Stimulated activated naive B cell treated with anti-CD40 and anti-IgM and Interleukin-4, amounts not matched to agents 10 μg/mL and 1 μg/mL and 100 μg/mL, for 72 hours (primary cell): ENCODE measurements at regions not wholly inside any gene's neighbourhood (a gene's known extent, or its start where the extent isn't known, plus 50 kb on each side); places are given as distances from the start of the nearest gene placed in this dataset.

ENCODE experiments used
- ATAC-seq, 2 donors: fragments of 150-1000 bp; cut with Tn5 transposase; replicated peaks; 2 replicates each; pipeline ENCODE4 v1.10.0; 2021; ENCODE audit warnings: moderate library complexity in 1 of 2
- DNase-seq: peaks from one replicate; pipeline ENCODE4 v3.0.0; 2021
- H3K27ac Mint-ChIP-seq: one replicate; pipeline ENCODE4 v1.8.0; 2022; ENCODE audit warnings: mild to moderate bottlenecking, mixed read lengths
- H3K27me3 Mint-ChIP-seq, 2 donors: one replicate each; pipeline ENCODE4 v1.8.0; 2022; ENCODE audit warnings: mixed read lengths in 2 of 2
- H3K36me3 Mint-ChIP-seq, 2 donors: one replicate each; pipeline ENCODE4 v1.8.0; 2022; ENCODE audit warnings: mixed read lengths in 2 of 2, mild to moderate bottlenecking in 1 of 2
- H3K4me1 Mint-ChIP-seq, 2 donors: one replicate each; pipeline ENCODE4 v1.8.0; 2022; ENCODE audit warnings: mixed read lengths in 2 of 2, mild to moderate bottlenecking in 1 of 2
- H3K4me3 Mint-ChIP-seq, 2 donors: one replicate each; pipeline ENCODE4 v1.8.0; 2022; ENCODE audit warnings: mild to moderate bottlenecking in 2 of 2, mixed read lengths in 2 of 2, moderate library complexity in 1 of 2
- H3K9me3 Mint-ChIP-seq, 2 donors: one replicate each; pipeline ENCODE4 v1.8.0; 2022; ENCODE audit warnings: mixed read lengths in 2 of 2, mild to moderate bottlenecking in 1 of 2

DNA sequence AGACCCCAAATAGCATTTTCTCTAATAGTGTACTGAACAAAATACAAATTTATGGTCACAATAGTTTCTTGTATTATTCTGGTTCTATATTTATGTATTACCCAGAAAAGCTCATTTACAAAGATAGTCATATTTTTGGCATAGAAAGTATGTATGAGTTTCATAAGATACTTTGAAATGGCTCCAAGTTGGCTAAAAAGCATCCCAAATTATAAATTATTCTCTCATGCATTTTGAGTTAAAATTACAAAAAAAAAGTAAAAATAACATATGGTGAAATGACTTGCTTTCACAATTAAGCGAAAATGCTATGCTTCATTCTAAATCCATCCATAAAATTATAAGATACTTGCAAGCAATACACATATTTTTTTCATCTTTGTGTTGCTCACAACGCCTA is 530.7 kb downstream of the ZNF804A start:
- Mint-ChIP-seq H3K4me3 (no peak overlapping the region), H3K9me3 (peaks cover 4 to 8% of the 10 kb centered on the region in 2 donors), H3K27me3 (no peaks in the 10 kb centered on the region), H3K4me1 (no peaks in the 10 kb centered on the region), H3K27ac (no peak overlapping the region), H3K36me3 (no peaks in the 10 kb centered on the region)
- no peak for ATAC-seq
- DNase-seq = no peak

GRCh38 chr2:185130685-185131084 is 532.4 kb downstream of the ZNF804A start:
- ATAC-seq (no peak), DNase-seq (no peak)
- no peaks in the 10 kb centered on the region for H3K27me3 Mint-ChIP-seq
- H3K4me3 Mint-ChIP-seq = no peak overlapping the region
- no peaks in the 10 kb centered on the region for H3K36me3 Mint-ChIP-seq
- H3K9me3 Mint-ChIP-seq = peaks cover 4 to 6% of the 10 kb centered on the region in 2 donors
- H3K4me1 Mint-ChIP-seq = no peaks in the 10 kb centered on the region
- H3K27ac Mint-ChIP-seq = no peak overlapping the region

- Mint-ChIP-seq H3K27ac (no peak overlapping the region), H3K9me3 (peaks cover 3 to 6% of the 10 kb centered on the region in 2 donors), H3K4me1 (no peaks in the 10 kb centered on the region), H3K27me3 (no peaks in the 10 kb centered on the region), H3K36me3 (no peaks in the 10 kb centered on the region), H3K4me3 (no peak overlapping the region)
- DNase-seq (no peak), ATAC-seq (no peak)
Measured at GRCh38 chr2:185132501-185133041, 534.2 kb downstream of the ZNF804A start.

- Mint-ChIP-seq H3K27me3 (no peaks in the 10 kb centered on the region), H3K36me3 (no peaks in the 10 kb centered on the region), H3K27ac (no peak overlapping the region), H3K9me3 (peaks cover 5 to 9% of the 10 kb centered on the region in 2 donors), H3K4me3 (no peak overlapping the region), H3K4me1 (no peaks in the 10 kb centered on the region)
- no peak for ATAC-seq
- DNase-seq = no peak
Measured at GRCh38 chr2:185137700-185138099, 539.4 kb downstream of the ZNF804A start.

DNA sequence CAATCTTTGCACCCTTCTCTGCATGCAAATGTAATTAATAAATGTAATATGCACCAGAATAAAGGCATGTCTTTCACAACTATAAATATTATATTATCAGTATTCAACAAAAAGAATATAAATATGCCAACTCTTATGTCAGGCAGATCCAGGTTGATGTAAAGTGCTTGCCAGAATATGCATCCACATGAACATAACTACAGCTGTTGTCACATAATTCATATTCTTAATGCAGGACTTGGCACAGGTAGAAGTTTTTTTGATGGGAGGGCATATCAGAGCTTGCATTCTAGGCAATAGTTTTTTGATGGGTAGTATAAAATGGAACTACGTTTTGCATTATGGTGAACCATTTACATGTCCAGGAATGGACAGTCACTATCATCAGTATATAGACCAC is 544.3 kb downstream of the ZNF804A start:
- H3K36me3 Mint-ChIP-seq = no peaks in the 10 kb centered on the region
- H3K4me3 Mint-ChIP-seq = no peak overlapping the region
- no peak for ATAC-seq
- H3K4me1 Mint-ChIP-seq = no peaks in the 10 kb centered on the region
- no peaks in the 10 kb centered on the region for H3K27me3 Mint-ChIP-seq
- H3K9me3 Mint-ChIP-seq = peaks cover 5 to 8% of the 10 kb centered on the region in 2 donors
- no peak for DNase-seq
- no peak overlapping the region for H3K27ac Mint-ChIP-seq

- Mint-ChIP-seq H3K27me3 (no peaks in the 10 kb centered on the region), H3K9me3 (peaks cover 5 to 8% of the 10 kb centered on the region in 2 donors), H3K4me3 (no peak overlapping the region), H3K27ac (no peak overlapping the region), H3K36me3 (no peaks in the 10 kb centered on the region), H3K4me1 (no peaks in the 10 kb centered on the region)
- peak in 1 of 2 donors; percentile 16 for ATAC-seq
- DNase-seq = no peak
Measured at GRCh38 chr2:185144159-185144919, 546.0 kb downstream of the ZNF804A start.

DNA sequence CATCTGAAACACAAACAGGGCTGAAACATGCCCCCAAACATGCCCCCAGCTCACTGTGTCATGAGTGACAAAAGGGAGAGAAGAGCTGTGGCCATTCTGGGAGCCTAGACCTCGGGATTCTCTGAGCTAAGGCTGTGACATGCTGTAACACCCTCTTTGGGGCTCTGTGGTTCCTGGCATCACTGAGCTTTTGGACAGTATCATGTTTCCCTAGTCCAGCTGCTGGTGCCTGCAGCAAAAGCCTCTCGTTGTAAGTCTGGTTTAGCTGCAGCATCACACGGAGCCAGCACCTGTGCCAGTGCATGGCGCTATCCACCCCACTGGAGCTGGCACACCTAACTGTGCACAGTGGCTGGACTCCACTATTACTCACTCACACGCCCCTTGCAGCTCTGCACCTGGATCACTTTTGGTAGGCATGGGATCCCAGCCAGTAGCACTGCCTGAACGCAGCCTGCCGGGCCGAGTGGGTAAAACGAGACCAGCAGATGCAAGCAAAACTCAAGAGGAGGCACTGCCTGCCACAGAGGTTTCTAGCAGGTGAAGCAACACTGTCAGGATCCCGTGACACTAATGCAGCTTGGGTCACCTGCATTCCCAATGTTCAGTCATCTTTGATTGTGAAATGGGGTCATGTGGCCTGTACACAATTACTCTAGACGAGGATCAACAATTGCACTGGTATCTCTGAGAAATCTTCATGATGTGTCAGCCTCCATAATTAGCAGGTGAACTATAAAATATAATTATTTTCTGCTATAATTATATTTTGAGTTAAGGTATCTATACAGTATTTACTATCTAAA is 547.2 kb downstream of the ZNF804A start:
- ATAC-seq = peak in 1 of 2 donors; percentile 23

DNA sequence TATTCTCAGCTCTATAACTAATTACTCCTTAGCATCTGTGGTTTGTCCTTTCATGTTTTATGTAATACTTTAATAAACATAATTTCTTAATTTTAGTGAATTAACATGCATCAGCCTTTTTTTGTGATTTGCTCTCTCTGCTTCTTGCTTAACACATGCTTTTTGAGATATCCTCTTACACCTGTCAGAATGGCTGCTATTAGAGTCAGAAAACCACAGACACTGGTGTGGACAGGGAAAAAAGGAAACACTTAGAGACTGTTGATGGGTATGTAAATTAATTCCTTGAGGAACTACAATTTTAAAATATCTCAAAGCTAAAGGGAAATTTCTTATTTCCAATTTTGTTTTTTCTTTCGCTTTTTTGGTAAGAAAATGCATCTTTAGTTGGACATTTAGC is 549.0 kb downstream of the ZNF804A start:
- ATAC-seq = no peak
- Mint-ChIP-seq H3K9me3 (peaks cover 0 to 2% of the 10 kb centered on the region in 2 donors), H3K4me3 (no peak overlapping the region), H3K36me3 (no peaks in the 10 kb centered on the region), H3K27ac (no peak overlapping the region), H3K27me3 (no peaks in the 10 kb centered on the region), H3K4me1 (no peaks in the 10 kb centered on the region)
- DNase-seq = no peak

More for the DNA sequence above, 547.2 kb downstream of the ZNF804A start:
- Mint-ChIP-seq H3K27ac (no peak overlapping the region), H3K4me3 (no peak overlapping the region), H3K4me1 (no peaks in the 10 kb centered on the region), H3K36me3 (no peaks in the 10 kb centered on the region), H3K27me3 (no peaks in the 10 kb centered on the region), H3K9me3 (peaks cover 4 to 6% of the 10 kb centered on the region in 2 donors)
- DNase-seq = no peak

DNA sequence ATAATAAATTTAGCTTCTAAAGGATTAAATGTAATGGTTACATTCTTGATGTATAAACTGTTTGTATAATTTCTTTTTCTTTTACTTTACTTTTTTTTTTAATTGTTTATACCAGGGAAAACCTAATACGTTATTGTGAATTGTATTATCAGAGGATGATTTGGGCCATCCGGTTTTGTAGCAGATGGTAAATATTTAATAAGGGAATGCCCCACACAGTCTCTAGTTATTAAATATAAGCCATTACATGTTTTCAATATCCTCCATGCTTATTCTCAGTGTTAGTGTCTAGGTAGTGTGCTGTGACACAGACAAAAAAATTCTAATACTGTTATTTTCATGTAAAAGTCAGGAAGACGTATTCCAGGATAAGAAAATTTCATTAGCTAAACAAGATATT is 553.9 kb downstream of the ZNF804A start:
- DNase-seq (no peak), ATAC-seq (no peak)
- Mint-ChIP-seq H3K36me3 (no peaks in the 10 kb centered on the region), H3K4me3 (no peak overlapping the region), H3K9me3 (no peaks in the 10 kb centered on the region), H3K4me1 (no peaks in the 10 kb centered on the region), H3K27ac (no peak overlapping the region), H3K27me3 (no peaks in the 10 kb centered on the region)

- H3K9me3 Mint-ChIP-seq = peaks cover 0 to 1% of the 10 kb centered on the region in 2 donors
- no peaks in the 10 kb centered on the region for H3K36me3 Mint-ChIP-seq
- ATAC-seq (no peak), DNase-seq (no peak)
- H3K4me1 Mint-ChIP-seq = no peaks in the 10 kb centered on the region
- no peak overlapping the region for H3K27ac Mint-ChIP-seq
- no peak overlapping the region for H3K4me3 Mint-ChIP-seq
- H3K27me3 Mint-ChIP-seq = no peaks in the 10 kb centered on the region
Measured at GRCh38 chr2:185161701-185162100, 563.4 kb downstream of the ZNF804A start.

GRCh38 chr2:185174353-185174752 is 564.3 kb upstream of the FSIP2 start:
- Mint-ChIP-seq H3K27ac (no peak overlapping the region), H3K4me3 (no peak overlapping the region), H3K36me3 (no peaks in the 10 kb centered on the region), H3K9me3 (no peaks in the 10 kb centered on the region), H3K4me1 (no peaks in the 10 kb centered on the region), H3K27me3 (no peaks in the 10 kb centered on the region)
- no peak for ATAC-seq
- DNase-seq = no peak

DNA sequence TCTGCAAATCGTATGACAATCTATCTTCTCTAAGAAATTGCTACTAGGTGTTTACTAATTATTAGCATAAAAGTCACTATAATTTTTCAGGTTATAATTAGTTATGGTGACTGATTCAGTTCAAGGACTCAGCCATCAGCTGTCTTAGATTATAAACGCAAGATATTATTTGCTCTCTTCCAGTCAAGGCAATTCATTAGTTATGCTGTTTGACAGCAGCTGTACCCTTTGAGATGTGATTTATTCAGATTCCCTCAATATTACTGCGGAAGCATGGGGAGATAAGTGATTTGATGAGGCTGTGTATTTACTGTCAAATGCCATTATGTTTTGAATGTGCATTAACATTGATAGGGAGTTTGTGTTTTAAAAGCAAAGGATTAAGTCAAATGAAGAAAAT is 558.9 kb upstream of the FSIP2 start:
- no peak overlapping the region for H3K27ac Mint-ChIP-seq
- no peak for ATAC-seq
- DNase-seq = no peak
- H3K27me3 Mint-ChIP-seq = no peaks in the 10 kb centered on the region
- no peak overlapping the region for H3K4me3 Mint-ChIP-seq
- H3K4me1 Mint-ChIP-seq = no peaks in the 10 kb centered on the region
- H3K36me3 Mint-ChIP-seq = no peaks in the 10 kb centered on the region
- peaks cover 0 to 2% of the 10 kb centered on the region in 2 donors for H3K9me3 Mint-ChIP-seq

- H3K27me3 Mint-ChIP-seq = no peaks in the 10 kb centered on the region
- H3K36me3 Mint-ChIP-seq = no peaks in the 10 kb centered on the region
- peaks cover 0 to 6% of the 10 kb centered on the region in 2 donors for H3K9me3 Mint-ChIP-seq
- no peak overlapping the region for H3K4me3 Mint-ChIP-seq
- no peak overlapping the region for H3K27ac Mint-ChIP-seq
- ATAC-seq = no peak
- DNase-seq = no peak
- H3K4me1 Mint-ChIP-seq = no peaks in the 10 kb centered on the region
Measured at GRCh38 chr2:185181901-185182300, 556.7 kb upstream of the FSIP2 start.

DNA sequence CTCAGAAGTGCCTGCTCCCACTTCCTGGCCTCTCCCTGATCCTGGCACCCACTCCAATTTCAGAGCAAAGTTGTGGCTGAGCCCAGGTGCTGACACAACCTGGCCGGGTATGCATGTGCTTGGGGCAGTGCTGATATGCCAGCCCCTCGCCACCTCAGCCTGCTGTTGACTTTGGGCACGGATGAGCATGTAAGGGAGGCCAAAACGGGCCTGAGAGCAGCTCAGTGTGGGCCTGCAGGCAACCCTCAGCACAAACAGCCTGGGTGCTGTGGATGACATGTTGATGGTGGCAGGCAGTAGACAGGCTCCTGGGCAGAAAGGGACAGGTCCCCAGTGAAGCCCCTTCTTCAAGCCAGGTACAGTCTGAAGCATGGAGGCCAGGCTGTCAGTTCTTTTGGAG is 553.6 kb upstream of the FSIP2 start:
- Mint-ChIP-seq H3K4me3 (no peak overlapping the region), H3K36me3 (no peaks in the 10 kb centered on the region), H3K9me3 (peaks cover 0 to 7% of the 10 kb centered on the region in 2 donors), H3K27ac (no peak overlapping the region), H3K27me3 (no peaks in the 10 kb centered on the region), H3K4me1 (no peaks in the 10 kb centered on the region)
- ATAC-seq (peak in 1 of 2 donors; percentile 29), DNase-seq (no peak)

- no peaks in the 10 kb centered on the region for H3K27me3 Mint-ChIP-seq
- H3K36me3 Mint-ChIP-seq = no peaks in the 10 kb centered on the region
- no peak overlapping the region for H3K27ac Mint-ChIP-seq
- peak in 1 of 2 donors; percentile 19 for ATAC-seq
- no peak overlapping the region for H3K4me3 Mint-ChIP-seq
- no peak for DNase-seq
- H3K4me1 Mint-ChIP-seq = no peaks in the 10 kb centered on the region
- H3K9me3 Mint-ChIP-seq = peaks cover 0 to 10% of the 10 kb centered on the region in 2 donors
Measured at GRCh38 chr2:185187421-185187820, 551.2 kb upstream of the FSIP2 start.
